SK-N-SH treated with all-trans-retinoic acid at 6 μM for 48 hours (cell line): ENCODE measurements at regions not wholly inside any gene's neighbourhood (a gene's known extent, or its start where the extent isn't known, plus 50 kb on each side); places are given as distances from the start of the nearest gene placed in this dataset.

Experiments
- BACH2 ChIP-seq: fragments of 250-450 bp; sonication (Bioruptor Pico); IDR thresholded peaks from 2 replicates; pipeline ENCODE4 v1.9.0; 2021; ENCODE audit warnings: mild to moderate bottlenecking, borderline replicate concordance
- CSDC2 ChIP-seq: fragments of 250-450 bp; sonication (Bioruptor Pico); IDR thresholded peaks from 2 replicates; pipeline ENCODE4 v1.5.0; 2020; ENCODE audit warnings: mild to moderate bottlenecking, moderate library complexity
- GLIS3 ChIP-seq: fragments of 250-450 bp; sonication (Bioruptor Pico); IDR thresholded peaks from 2 replicates; pipeline ENCODE4 v1.5.0; 2020; ENCODE audit warnings: mild to moderate bottlenecking, moderate library complexity
- RARB ChIP-seq: fragments of 250-450 bp; sonication (Bioruptor Pico); IDR thresholded peaks from 2 replicates; pipeline ENCODE4 v1.8.0; 2021; ENCODE audit warnings: mild to moderate bottlenecking, moderate library complexity
- ZFP30 ChIP-seq: fragments of 450-650 bp; formaldehyde crosslinking; IDR thresholded peaks from 2 replicates; pipeline ENCODE4 v1.5.0; 2022; ENCODE audit warnings: mild to moderate bottlenecking, moderate library complexity
- ZNF8 ChIP-seq: fragments of 450-650 bp; formaldehyde crosslinking; IDR thresholded peaks from 2 replicates; pipeline ENCODE4 v1.5.0; 2020; ENCODE audit warnings: mild to moderate bottlenecking, moderate library complexity
- TF ChIP-seq, protein P1 (sequence below): fragments of 250-450 bp; sonication (Bioruptor Pico); IDR thresholded peaks from 2 replicates; pipeline ENCODE4 v1.5.1; 2020; ENCODE audit warnings: low read depth, mild to moderate bottlenecking, moderate library complexity
- TF ChIP-seq, protein P2 (sequence below): fragments of 250-450 bp; sonication (Bioruptor Pico); IDR thresholded peaks from 2 replicates; pipeline ENCODE4 v1.8.0; 2020; ENCODE audit warnings: mild to moderate bottlenecking, moderate library complexity, borderline replicate concordance
- TF ChIP-seq, protein P3 (sequence below): fragments of 250-450 bp; sonication (Bioruptor Pico); IDR thresholded peaks from 2 replicates; pipeline ENCODE4 v1.5.1; 2021; ENCODE audit warnings: mild to moderate bottlenecking, moderate library complexity

DNA sequence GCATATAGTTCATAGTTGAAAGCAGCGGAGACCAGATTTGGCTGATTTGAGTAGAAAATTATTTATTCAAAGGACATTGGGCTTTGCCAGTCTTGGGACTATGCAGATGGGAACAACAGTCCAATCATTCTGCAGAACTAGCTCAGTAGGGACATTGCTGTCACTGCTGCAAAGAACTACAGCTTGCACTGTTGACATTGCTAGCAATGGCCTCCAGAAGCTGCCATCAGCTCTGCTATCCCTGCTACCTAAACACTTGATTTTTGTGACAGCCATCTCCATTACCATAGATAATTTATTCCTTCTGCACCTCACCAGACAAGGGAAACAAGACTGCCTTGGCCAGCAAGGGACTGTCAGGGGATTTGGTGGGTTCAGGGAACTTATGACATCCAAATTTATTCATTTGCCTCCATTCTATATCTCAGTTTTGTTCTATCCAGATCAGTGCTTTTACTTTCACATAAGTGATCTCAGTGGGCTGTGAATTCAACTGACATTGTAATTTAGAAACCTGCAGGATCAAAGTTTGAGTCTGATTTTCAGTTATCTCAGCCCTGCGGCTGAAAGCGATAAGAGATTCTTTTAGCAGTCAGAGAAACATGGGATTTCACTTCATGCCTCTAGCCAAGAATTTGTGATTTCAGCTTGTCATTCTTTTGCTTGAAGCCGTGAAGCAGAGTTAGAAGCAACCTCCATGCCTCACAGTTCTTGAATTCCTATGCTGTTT is 136.7 kb upstream of the FBXO33 start:
- TF ChIP-seq, protein P1, sequence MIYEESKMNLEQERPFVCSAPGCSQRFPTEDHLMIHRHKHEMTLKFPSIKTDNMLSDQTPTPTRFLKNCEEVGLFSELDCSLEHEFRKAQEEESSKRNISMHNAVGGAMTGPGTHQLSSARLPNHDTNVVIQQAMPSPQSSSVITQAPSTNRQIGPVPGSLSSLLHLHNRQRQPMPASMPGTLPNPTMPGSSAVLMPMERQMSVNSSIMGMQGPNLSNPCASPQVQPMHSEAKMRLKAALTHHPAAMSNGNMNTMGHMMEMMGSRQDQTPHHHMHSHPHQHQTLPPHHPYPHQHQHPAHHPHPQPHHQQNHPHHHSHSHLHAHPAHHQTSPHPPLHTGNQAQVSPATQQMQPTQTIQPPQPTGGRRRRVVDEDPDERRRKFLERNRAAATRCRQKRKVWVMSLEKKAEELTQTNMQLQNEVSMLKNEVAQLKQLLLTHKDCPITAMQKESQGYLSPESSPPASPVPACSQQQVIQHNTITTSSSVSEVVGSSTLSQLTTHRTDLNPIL (CRISPR knock-in tag) = no peak
- TF ChIP-seq ZFP30 (CRISPR knock-in tag) (no peak), GLIS3 (CRISPR knock-in tag) (no peak), ZNF8 (CRISPR knock-in tag) (no peak), CSDC2 (CRISPR knock-in tag) (no peak), BACH2 (CRISPR knock-in tag) (no peak), RARB (CRISPR knock-in tag) (no peak)
- TF ChIP-seq, protein P2, sequence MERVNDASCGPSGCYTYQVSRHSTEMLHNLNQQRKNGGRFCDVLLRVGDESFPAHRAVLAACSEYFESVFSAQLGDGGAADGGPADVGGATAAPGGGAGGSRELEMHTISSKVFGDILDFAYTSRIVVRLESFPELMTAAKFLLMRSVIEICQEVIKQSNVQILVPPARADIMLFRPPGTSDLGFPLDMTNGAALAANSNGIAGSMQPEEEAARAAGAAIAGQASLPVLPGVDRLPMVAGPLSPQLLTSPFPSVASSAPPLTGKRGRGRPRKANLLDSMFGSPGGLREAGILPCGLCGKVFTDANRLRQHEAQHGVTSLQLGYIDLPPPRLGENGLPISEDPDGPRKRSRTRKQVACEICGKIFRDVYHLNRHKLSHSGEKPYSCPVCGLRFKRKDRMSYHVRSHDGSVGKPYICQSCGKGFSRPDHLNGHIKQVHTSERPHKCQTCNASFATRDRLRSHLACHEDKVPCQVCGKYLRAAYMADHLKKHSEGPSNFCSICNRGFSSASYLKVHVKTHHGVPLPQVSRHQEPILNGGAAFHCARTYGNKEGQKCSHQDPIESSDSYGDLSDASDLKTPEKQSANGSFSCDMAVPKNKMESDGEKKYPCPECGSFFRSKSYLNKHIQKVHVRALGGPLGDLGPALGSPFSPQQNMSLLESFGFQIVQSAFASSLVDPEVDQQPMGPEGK = no peak
- TF ChIP-seq, protein P3, sequence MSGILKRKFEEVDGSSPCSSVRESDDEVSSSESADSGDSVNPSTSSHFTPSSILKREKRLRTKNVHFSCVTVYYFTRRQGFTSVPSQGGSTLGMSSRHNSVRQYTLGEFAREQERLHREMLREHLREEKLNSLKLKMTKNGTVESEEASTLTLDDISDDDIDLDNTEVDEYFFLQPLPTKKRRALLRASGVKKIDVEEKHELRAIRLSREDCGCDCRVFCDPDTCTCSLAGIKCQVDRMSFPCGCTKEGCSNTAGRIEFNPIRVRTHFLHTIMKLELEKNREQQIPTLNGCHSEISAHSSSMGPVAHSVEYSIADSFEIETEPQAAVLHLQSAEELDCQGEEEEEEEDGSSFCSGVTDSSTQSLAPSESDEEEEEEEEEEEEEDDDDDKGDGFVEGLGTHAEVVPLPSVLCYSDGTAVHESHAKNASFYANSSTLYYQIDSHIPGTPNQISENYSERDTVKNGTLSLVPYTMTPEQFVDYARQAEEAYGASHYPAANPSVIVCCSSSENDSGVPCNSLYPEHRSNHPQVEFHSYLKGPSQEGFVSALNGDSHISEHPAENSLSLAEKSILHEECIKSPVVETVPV = no peak
